ENCODE measurements at regions not wholly inside any gene's neighbourhood (a gene's known extent, or its start where the extent isn't known, plus 50 kb on each side); places are given as distances from the start of the nearest gene placed in this dataset.

DNA sequence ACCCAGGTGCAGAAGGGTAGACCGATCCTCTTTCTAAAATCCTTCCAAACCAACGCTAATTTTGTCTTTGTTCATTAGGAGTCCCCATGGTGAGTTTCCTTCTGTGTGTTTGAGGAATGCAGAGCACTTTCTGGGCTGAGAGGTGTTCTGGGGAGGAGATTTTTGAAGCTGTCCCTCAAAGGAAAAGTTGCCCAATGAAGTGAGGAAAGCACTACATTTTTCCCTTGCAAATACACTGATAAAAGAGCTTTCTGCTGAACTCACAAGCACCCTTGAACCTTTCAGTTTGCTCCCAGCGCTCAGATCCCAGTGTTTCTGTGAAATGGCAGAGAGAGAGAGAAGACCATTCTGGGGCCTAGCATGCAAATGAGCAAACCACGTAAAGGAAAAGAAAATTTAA lies 299.6 kb upstream of the FANCL start:
- TF ChIP-seq, protein P1, sequence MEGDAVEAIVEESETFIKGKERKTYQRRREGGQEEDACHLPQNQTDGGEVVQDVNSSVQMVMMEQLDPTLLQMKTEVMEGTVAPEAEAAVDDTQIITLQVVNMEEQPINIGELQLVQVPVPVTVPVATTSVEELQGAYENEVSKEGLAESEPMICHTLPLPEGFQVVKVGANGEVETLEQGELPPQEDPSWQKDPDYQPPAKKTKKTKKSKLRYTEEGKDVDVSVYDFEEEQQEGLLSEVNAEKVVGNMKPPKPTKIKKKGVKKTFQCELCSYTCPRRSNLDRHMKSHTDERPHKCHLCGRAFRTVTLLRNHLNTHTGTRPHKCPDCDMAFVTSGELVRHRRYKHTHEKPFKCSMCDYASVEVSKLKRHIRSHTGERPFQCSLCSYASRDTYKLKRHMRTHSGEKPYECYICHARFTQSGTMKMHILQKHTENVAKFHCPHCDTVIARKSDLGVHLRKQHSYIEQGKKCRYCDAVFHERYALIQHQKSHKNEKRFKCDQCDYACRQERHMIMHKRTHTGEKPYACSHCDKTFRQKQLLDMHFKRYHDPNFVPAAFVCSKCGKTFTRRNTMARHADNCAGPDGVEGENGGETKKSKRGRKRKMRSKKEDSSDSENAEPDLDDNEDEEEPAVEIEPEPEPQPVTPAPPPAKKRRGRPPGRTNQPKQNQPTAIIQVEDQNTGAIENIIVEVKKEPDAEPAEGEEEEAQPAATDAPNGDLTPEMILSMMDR (conservative IDR thresholded peaks at IDR 0.05), result no peak
- TF ChIP-seq EZH2 (IDR thresholded peaks at IDR 0.05; ENCODE audit: low read depth), result no peak

Data from PC-9 (cell line).